AG10803 (cell line): ENCODE measurements at regions not wholly inside any gene's neighbourhood (a gene's known extent, or its start where the extent isn't known, plus 50 kb on each side); places are given as distances from the start of the nearest gene placed in this dataset.
"Not testable (repeated sequence)": the region's sequence is repeated elsewhere in the genome, so short reads cannot be mapped to it uniquely, and the experiment has no call there.

Experiments used
- DNase-seq: peaks from one replicate; pipeline ENCODE4 v3.0.0; 2010; ENCODE audit warnings: low read depth
- H3K4me3 ChIP-seq: 2 replicates; pipeline ENCODE4 v1.5.1; 2011; ENCODE audit warnings: mild to moderate bottlenecking, low read length, control low read depth
- CTCF ChIP-seq: conservative IDR thresholded peaks from 2 replicates; pipeline ENCODE4 v1.5.1; 2011; ENCODE audit warnings: mild to moderate bottlenecking, low read length, control low read depth, inconsistent platforms

GRCh38 chr10:3925184-3925583 is 140.2 kb upstream of the KLF6 start:
- no peak for TF ChIP-seq CTCF
- no peak for DNase-seq
- H3K4me3 ChIP-seq = no peak overlapping the region

- no peak for TF ChIP-seq CTCF
- H3K4me3 ChIP-seq = no peak overlapping the region
- DNase-seq = peak; percentile 88
Measured at GRCh38 chr10:3924344-3924743, 139.3 kb upstream of the KLF6 start.

- DNase-seq = no peak
- H3K4me3 ChIP-seq = no peak overlapping the region
- TF ChIP-seq CTCF = no peak
Measured at GRCh38 chr10:3923033-3923432, 138.0 kb upstream of the KLF6 start.

- H3K4me3 ChIP-seq = no peak overlapping the region
- no peak for TF ChIP-seq CTCF
- DNase-seq = no peak
Measured at GRCh38 chr10:3919709-3920308, 134.8 kb upstream of the KLF6 start.

GRCh38 chr10:3917392-3917791 is 132.4 kb upstream of the KLF6 start:
- not testable (repeated sequence) for DNase-seq, H3K4me3 ChIP-seq

GRCh38 chr10:3914733-3915132 is 129.7 kb upstream of the KLF6 start:
- no peak for DNase-seq
- H3K4me3 ChIP-seq = no peak overlapping the region
- TF ChIP-seq CTCF = no peak

GRCh38 chr10:3911713-3912442 is 126.9 kb upstream of the KLF6 start:
- H3K4me3 ChIP-seq = no peak overlapping the region

More at GRCh38 chr10:3911713-3912442, 126.9 kb upstream of the KLF6 start:
- DNase-seq = peak; percentile 70
- no peak for TF ChIP-seq CTCF
